ENCODE measurements at regions not wholly inside any gene's neighbourhood (a gene's known extent, or its start where the extent isn't known, plus 50 kb on each side); places are given as distances from the start of the nearest gene placed in this dataset.

GRCh38 chr7:68820321-68820720 is 778.0 kb upstream of the AUTS2 start:
- H3K27me3 ChIP-seq (replicated peaks in 1 of 4; ENCODE audit: control insufficient read depth in 3 of 4, extremely low read depth in 1 of 4, insufficient read depth in 3 of 4, low read length in 3 of 4): no peaks in the 10 kb centered on the region
- FAIRE-seq (no peak), DNase-seq (ENCODE audit: low read depth in 1 of 2, low spot score in 2 of 2) (no peak)
- TF ChIP-seq ATF3 (IDR thresholded peaks at IDR 0.05; ENCODE audit: insufficient read depth, low read depth, low read length): no peak
- no peak for TF ChIP-seq TEAD4 (IDR thresholded peaks at IDR 0.05; ENCODE audit: low read depth, low read length)
- no peak for TF ChIP-seq MAX (IDR thresholded peaks at IDR 0.05)
- H3K27ac ChIP-seq (ENCODE audit: low read depth, low read length): no peak overlapping the region
- H4K20me1 ChIP-seq (replicated peaks in 1 of 2; ENCODE audit: control insufficient read depth in 1 of 2, insufficient read depth in 2 of 2, low read length in 2 of 2): no peaks in the 10 kb centered on the region
- H3K56ac ChIP-seq (replicated peaks; ENCODE audit: insufficient read length, low read depth, low read length): no peak overlapping the region
- H2BK120ac ChIP-seq (replicated peaks; ENCODE audit: low read depth, low read length): no peak overlapping the region
- H3K9me3 ChIP-seq (ENCODE audit: insufficient read depth in 2 of 2, low read depth in 1 of 2, low read length in 1 of 2): no peaks in the 10 kb centered on the region
- H3K23me2 ChIP-seq (ENCODE audit: low read depth, low read length): no peaks in the 10 kb centered on the region
- ChIA-PET POLR2A (ENCODE audit: partially characterized antibody) (no interaction called here), CTCF (ENCODE audit: partially characterized antibody) (no interaction called here)
- no peak overlapping the region for H3K4me2 ChIP-seq (ENCODE audit: insufficient read depth in 1 of 2, low read depth in 2 of 2, low read length in 2 of 2)
- no peak overlapping the region for H3K4me3 ChIP-seq (ENCODE audit: extremely low read depth in 1 of 4, insufficient read depth in 2 of 4, low read depth in 3 of 4, low read length in 4 of 4)
- H3K23ac ChIP-seq (ENCODE audit: insufficient read length): no peak overlapping the region
- H3K9ac ChIP-seq (replicated peaks in 1 of 4; ENCODE audit: extremely low read depth in 1 of 4, low read depth in 3 of 4, low read length in 3 of 4): no peak overlapping the region
- H3K18ac ChIP-seq (ENCODE audit: extremely low read depth, low read length): no peak overlapping the region
- H3K14ac ChIP-seq (ENCODE audit: insufficient read length): no peak overlapping the region
- no peak overlapping the region for H2BK20ac ChIP-seq (ENCODE audit: low read length)
- H3K36me3 ChIP-seq (ENCODE audit: control insufficient read depth in 2 of 4, insufficient read depth in 4 of 4, low read length in 3 of 4): no peaks in the 10 kb centered on the region
- 88% methylated on average over 6 of the region's 6 CpGs; no CpG with 5 or more reads in 1 of the 2 experiments for WGBS, 2 experiments (ENCODE audit: extremely low coverage in 1 of 2, insufficient coverage in 1 of 2, insufficient read length in 1 of 2, insufficient replicate concordance in 2 of 2, low coverage in 1 of 2, low lambda C conversion rate in 2 of 2, missing lambda C conversion rate in 1 of 2)
- no peak overlapping the region for H2BK5ac ChIP-seq (ENCODE audit: low read depth, low read length)
- no peaks in the 10 kb centered on the region for H3K4me1 ChIP-seq (replicated peaks in 1 of 4; ENCODE audit: control insufficient read depth in 3 of 4, insufficient read depth in 4 of 4, low read length in 3 of 4)
- no peaks in the 10 kb centered on the region for H3K79me1 ChIP-seq (ENCODE audit: low read depth, low read length)
- H4K91ac ChIP-seq (replicated peaks; ENCODE audit: insufficient read length, low read length): no peak overlapping the region
- H2AK5ac ChIP-seq (ENCODE audit: low read depth, low read length): no peak overlapping the region
- no peak overlapping the region for H2BK15ac ChIP-seq (ENCODE audit: low read length)
- no peak overlapping the region for H4K8ac ChIP-seq (ENCODE audit: extremely low read depth, insufficient read depth, low read length)
- H2AFZ ChIP-seq (ENCODE audit: low read length): no peak overlapping the region
- H3K79me2 ChIP-seq (ENCODE audit: control insufficient read depth in 1 of 2, insufficient read depth in 2 of 2, low read length in 2 of 2): no peaks in the 10 kb centered on the region
- H4K5ac ChIP-seq (ENCODE audit: insufficient read length, low read depth, low read length): no peak overlapping the region
- H2BK12ac ChIP-seq (ENCODE audit: low read depth, low read length): no peak overlapping the region
- no peak overlapping the region for H3K4ac ChIP-seq (replicated peaks; ENCODE audit: insufficient read length, low read depth, low read length)

Measured in H1 (cell line).